DMS114 treated with DMSO at 0.1 percent for 48 hours (cell line): ENCODE measurements at regions not wholly inside any gene's neighbourhood (a gene's known extent, or its start where the extent isn't known, plus 50 kb on each side); places are given as distances from the start of the nearest gene placed in this dataset.
A peak's percentile ranks its signal among the peaks of the same experiment; 100 is the strongest.

Experiments used
- DNase-seq: peaks from one replicate; lab custom pipeline; 2025; ENCODE audit not compliant: unreplicated experiment; lab: John Stamatoyannopoulos, UW

DNA sequence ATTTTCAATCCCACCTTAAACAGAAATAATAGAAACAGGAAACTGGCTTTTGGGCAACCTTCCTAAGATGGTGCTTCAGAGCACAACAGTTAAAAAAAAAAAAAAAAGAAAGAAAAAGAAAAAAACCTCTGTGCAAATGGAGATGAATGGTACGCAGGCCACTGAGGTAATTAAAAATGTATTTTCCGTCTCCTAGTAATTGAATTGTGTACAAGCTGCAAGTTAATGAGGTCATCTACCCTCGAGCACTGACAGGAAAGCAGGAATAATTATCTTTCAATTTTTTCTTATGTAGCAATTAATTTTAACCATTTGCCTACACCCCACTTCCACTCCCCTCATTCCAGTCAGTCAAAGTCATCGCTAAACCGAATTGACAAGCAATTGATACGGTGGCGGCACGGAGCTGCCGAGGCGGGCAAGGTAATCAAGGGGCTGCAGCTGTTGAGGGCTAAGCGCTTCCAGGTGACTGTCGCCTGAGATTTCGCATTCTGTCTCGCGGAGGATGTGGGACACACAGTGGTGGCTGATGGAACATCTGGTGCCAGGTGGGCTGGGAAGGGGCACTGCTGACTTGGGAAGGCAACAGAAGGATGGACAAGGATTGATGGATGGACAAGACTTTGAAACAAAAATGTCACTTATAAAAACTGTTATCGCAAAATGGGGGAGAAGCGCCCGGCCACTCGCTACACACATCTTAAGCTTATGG lies 109.4 kb downstream of the RCN1 start:
- DNase-seq: no peak

GRCh38 chr11:32204751-32205150 lies 113.9 kb downstream of the RCN1 start:
- DNase-seq: no peak

DNA sequence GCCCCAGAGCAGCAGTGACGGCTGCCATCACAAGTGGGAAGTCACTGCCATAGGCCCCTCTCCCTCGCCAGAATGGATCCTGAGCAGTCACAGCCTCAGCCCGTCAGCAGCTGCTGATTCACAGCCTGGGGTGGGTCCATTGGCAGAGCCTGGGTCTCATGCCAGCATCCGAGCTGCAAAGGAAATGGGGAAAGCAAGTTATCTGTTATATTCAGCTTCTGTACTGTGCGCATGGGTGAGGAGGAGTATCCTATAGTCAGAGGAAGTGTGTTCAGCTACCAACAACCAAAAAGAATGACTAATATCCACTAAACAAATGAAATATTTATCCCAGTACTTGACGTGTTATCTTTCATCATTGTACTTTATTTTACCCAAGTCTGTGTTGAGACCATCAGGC lies 119.7 kb downstream of the RCN1 start:
- DNase-seq: no peak

DNA sequence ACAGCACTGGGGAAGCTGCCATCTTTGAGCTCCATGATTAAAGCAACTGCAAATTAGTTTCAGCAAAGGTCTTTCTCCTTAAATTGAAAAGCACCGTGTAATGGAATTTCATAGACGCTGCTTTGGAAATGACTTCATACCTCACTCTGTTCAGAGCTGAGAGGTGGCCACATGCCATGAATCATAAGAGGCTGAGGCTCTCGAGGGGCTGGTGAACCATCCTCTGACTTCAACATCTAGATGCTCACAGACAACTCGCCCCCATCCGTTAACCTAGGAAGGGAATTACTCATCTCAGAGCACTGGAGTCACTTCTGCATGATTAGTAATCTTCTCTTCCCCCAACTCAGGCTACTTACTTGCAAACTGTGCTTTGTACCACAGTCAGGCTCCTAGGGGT lies 122.3 kb downstream of the RCN1 start:
- no peak for DNase-seq

- no peak for DNase-seq
Measured at GRCh38 chr11:32215157-32215556, 124.3 kb downstream of the RCN1 start.

DNA sequence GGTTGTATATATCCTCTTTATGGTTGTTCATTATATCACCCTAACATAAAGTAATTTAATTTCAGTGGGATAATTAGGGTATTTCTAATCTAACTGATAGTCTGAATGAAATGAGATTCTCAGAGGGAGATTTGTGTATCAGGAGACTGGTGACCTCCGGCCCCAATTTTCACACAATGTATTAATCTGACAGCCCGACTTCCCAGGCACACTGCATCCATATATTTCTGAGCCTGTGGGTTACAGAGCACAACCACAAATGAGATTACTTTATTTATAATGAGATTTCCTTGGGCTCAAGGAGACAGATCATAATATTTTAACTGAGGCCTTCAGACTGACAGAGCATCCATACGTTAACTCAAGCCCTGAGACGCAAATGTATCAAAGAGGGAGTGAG lies 125.9 kb downstream of the RCN1 start:
- DNase-seq: no peak

GRCh38 chr11:32219320-32219719 lies 128.4 kb downstream of the RCN1 start:
- no peak for DNase-seq

DNA sequence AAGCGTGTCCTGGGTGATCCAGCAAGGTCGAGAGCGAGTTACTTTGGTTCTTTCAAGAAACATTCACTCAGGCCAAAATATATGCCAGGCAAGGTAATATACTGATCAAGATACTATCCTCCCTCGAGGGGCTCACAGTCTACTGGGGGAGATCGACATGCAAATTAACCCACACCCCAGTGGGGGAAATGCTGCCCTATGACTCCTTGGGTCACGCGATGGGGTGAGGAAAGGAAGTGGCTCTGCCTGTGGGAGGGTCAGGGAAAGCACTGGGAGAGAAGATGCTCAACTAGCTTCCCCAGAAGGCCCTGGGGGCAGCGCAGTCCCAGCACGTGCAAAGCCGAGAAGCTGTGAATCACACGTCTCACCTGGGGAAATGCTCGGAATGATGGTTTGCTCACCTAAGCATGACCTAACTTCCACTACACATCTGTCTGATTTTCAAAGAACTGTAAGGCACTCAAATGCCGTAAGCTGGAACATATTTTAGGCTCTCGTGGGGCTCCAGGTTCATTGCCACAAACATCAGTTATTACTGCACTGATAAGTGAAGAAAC lies 130.7 kb downstream of the RCN1 start:
- no peak for DNase-seq

- DNase-seq: no peak
Measured at GRCh38 chr11:32224580-32224979, 133.7 kb downstream of the RCN1 start.

DNA sequence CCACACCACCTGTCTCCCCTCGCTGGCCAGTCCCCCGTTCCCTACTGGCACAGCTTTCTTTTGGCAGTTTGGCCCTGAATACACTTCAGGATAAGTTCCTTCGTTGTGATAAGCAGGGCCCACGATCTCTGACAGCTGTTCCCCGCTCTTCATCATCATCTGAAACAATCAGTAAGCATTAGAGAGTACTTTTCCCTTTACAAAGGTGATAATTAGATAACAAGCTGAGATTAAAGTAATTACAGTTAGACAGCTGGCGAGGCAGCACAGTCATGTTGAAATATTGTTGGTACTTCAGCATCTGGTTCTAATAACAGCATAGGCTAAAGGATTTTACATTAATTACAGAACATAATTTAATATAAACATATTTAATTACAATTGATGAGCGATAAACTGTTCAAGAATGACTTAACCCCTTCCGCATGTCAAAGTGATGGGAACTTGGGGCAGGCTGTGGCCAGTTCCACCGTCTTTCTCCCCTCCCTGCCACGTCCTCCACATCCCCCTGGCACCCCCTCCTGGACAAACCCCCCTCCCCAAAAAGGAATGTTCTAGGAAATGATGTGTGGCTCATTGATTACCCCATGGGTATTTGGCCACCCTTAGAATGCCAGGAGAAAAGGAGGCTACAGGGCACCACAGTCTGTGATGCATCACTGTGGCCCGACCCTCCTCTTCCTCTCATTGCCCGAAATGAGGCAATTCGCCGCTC lies 134.9 kb downstream of the RCN1 start:
- no peak for DNase-seq

DNA sequence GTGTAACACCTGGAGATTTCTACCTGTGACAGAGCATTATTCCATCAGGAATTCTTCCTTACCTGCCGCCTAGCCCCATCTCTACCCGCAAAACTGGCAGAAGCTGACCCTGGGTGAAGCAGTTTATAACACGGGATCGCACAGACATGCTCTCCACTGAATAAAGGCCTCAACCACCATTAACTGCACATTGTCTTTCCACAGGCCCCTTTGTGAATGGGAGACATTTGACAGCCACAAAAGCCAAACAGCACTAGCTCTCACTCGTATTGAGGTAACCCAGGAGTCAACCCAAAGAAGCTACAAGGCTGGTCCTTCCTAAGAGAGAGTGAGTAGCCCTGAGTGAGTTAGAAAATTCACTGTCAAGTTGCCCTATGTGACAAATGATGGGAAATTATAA lies 135.6 kb downstream of the RCN1 start:
- DNase-seq: no peak

DNA sequence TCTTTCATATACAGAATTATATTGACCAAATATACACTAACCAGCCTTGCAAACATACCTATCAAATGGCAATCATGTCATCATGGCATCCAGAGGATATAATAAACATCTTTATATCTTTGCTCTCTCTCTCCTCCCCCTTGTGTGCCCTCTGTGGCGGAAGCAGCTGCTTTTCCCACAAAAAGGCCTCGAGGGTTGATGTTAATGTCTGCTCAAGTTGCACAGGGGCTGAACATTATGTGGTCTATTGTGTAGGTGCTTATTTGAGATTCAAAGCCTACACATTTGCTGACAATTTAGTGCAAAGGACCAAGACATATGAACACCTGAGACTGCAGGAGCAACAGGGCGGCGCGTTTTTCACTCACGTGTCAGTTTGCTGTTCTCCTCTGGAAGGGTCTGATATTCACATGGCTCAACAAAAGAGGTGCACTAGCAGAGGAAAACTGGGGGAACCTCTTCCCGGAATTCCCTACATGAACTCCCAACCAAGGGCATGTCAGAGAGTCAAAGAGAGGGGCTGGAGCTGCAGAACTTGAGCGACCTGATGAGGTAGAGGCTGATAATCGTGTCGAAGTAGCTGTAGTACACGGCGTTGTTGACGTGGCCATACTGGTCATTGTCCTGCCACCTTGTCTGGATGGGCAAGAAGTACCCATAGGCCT lies 138.8 kb downstream of the RCN1 start:
- DNase-seq: no peak

GRCh38 chr11:32231909-32232493 lies 141.1 kb downstream of the RCN1 start:
- peak; percentile 86 for DNase-seq

GRCh38 chr11:32232516-32232915 lies 141.6 kb downstream of the RCN1 start:
- no peak for DNase-seq

DNA sequence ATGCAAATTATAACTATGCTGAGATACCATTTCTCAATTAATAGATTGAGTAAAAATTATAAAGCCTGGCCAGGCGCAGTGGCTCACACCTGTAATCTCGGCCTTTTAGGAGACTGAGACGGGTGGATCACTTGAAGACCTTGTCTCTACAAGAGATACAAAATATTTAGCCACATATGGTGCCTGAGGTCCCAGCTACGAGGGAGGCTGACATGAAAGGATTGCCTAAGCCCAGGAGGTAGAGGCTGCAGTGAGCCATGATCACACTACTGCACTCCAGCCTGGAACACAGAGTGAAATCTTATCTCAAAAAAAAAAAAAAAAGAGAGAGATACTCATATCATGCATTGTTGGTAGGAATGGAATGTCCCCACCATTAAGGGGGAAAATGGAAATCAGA lies 142.4 kb downstream of the RCN1 start:
- DNase-seq: no peak

GRCh38 chr11:32233928-32234327 lies 143.1 kb downstream of the RCN1 start:
- DNase-seq: no peak

GRCh38 chr11:32244453-32244852 lies 153.6 kb downstream of the RCN1 start:
- DNase-seq: no peak

DNA sequence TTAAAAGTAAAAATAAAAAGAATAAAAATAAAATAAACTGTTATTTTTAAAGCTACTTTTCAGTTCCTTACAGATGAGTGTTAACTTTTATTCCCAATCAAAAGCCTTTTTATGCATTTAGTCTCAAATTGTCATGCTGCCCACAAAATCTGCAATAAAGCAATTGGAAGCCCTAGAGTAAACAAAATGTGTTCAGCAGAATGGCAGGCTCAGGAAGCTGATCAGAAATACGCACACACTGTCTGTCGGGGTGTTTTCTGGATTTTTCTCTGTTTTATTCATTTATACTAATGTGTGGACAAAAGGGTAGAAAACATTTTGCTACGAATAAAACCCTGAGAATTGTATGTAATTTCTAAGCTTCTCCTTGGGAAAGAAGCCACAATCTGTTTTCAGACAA lies 162.8 kb downstream of the RCN1 start:
- no peak for DNase-seq

DNA sequence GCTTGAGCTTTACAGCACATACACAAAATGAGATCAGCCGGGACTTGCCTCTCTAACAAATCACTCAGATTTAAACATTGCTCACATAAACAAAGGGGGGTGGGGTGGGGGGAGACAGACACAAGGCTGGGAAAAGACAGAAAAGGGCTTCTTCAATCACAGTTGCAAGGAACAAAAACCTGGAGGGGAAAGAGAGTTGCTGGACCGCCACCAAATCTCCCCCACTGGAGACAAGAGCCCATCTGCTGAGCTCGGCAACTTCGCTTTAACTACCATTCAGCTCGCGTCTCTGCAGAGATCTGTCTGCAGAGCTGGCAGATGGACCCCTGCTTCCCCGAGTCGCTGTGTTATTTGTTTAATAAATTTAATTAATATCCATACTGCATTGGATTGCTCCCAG lies 165.0 kb downstream of the RCN1 start:
- no peak for DNase-seq

- no peak for DNase-seq
Measured at GRCh38 chr11:32256466-32256865, 165.6 kb downstream of the RCN1 start.

DNA sequence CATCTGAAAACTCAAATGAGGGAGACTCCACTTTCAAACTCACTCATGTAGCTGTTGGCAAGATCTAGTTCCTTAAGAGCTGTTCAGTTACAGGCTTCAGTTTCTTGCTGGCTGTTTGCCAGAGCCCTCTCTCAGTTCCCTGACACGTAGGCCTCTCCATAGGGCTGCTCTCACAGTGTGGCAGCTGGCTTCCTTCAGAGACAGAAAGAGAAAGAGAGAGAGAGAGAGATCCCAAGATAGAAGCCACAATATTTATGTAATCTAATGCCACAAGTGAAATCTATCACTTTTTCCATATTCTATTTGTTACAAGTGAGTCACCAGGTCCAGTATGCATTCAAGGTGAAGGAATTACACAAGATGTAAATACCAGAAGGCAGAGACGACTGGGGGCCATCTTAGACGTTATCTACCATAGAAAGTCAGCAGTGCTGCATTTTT lies 168.8 kb downstream of the RCN1 start:
- DNase-seq: no peak

- DNase-seq: no peak
Measured at GRCh38 chr11:32262367-32262766, 171.5 kb downstream of the RCN1 start.
